HG03378 (cell line): ENCODE measurements at regions not wholly inside any gene's neighbourhood (a gene's known extent, or its start where the extent isn't known, plus 50 kb on each side); places are given as distances from the start of the nearest gene placed in this dataset.
"Not testable (repeated sequence)": the region's sequence is repeated elsewhere in the genome, so short reads cannot be mapped to it uniquely, and the experiment has no call there.

ENCODE experiments used
- ATAC-seq: cut with Tn5 transposase; IDR thresholded peaks from one replicate; pipeline ENCODE4 v1.9.1; 2021; ENCODE audit warnings: mild to moderate bottlenecking, moderate library complexity; ENCODE audit not compliant: unreplicated experiment

DNA sequence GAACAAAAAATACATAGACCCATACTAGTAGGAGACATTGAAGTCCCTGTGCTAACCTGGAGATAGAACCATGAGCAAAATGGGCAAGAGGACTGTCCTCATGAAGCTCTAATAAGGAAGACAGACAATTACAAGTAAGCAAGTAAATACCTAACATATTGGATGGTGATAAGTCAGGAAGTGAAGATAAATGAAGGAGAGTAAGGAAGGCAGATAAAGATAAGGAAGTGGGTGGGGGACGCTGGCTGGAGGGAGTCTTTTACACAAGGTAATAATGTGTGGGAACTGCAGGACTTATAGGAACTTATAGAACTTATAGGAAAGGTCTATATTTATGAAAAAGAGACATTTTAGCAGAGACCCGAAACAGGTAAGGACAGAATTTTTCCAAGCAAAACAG lies 148.9 kb upstream of the ABI3BP start:
- no peak for ATAC-seq

DNA sequence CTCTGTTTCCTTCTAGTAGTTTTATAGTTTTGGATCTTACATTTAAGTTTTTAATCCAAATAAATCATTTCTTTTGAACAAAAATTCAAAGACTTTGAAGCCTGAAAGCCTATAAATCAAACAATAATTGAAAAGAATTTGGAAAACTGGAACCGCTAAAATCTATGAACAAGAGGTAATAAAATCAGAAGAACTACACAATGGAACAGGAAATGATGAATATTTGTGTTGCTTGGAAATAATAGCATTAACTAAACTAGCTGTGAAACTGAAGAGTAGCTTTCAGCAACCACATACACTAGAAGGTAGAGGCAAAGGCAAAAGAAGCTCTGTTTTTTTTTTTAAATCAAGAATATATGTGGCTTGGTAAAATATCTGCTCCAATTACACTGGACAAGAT lies 147.9 kb upstream of the ABI3BP start:
- ATAC-seq: no peak

DNA sequence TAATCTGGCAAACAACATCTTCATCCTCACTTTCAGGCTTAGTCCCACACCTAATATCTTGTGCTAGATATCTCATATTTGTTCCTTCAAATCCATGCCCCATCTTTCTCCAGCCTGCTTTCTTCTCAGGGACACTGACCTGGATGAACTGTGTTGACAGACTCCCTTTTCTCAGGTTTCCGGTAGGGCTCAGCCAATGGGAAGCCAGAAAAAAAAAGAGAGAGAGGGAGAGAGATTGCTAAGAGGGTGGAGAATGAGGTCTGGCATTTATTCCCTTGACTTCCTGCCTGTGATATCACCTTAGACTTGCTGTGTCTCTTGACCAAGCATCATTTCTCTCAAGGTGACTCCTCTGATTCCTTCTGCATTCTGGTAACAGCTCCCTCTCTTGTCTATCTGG lies 145.6 kb upstream of the ABI3BP start:
- ATAC-seq: no peak

DNA sequence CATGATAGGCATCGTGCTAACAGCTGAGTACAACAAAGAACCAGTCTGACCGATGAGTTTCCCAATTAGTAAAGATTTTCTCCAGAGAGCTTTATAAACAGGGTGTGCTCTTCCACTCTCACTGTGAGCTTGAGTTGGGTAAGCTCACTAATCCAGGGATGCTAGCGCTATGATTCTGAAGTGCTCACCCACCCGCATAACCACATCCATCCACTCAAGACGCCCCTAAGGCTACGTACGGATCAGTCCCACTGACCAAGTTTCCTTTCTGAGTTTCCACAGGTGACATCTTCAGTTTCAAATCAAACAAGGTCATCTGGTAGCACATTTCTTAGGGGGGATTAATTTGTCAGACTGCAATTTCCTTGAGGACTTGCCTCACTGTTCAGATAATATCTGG lies 141.1 kb upstream of the ABI3BP start:
- no peak for ATAC-seq

DNA sequence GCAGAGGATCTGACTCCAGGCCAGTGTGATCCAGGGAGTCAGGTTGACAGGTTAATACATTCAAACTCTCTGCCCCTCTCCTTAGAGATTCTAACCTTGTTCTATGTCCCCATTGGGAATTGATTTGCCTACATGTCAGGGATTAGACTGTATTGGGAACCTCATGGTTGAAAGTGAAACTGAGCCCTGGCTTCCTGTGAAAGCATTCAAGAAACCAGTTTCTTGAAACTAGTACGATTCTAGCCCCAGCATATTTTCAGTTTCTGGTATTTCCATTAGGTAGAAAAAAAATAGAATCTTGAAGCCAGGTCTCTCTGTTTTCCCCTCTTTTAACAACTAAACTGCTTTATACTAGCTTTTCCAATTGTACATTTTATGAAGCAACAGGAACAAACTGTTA lies 140.4 kb upstream of the ABI3BP start:
- ATAC-seq: peak; percentile 60

GRCh38 chr3:101133197-101133596 lies 140.0 kb upstream of the ABI3BP start:
- not testable (repeated sequence) for ATAC-seq

GRCh38 chr3:101131767-101132166 lies 138.5 kb upstream of the ABI3BP start:
- no peak for ATAC-seq

GRCh38 chr3:101128786-101129185 lies 135.6 kb upstream of the ABI3BP start:
- ATAC-seq: no peak

GRCh38 chr3:101128001-101128400 lies 134.8 kb upstream of the ABI3BP start:
- no peak for ATAC-seq

GRCh38 chr3:101124125-101124524 lies 130.9 kb upstream of the ABI3BP start:
- no peak for ATAC-seq

GRCh38 chr3:101123081-101123480 lies 129.9 kb upstream of the ABI3BP start:
- ATAC-seq: no peak

- no peak for ATAC-seq
Observed at GRCh38 chr3:101122681-101123080, 129.5 kb upstream of the ABI3BP start.

DNA sequence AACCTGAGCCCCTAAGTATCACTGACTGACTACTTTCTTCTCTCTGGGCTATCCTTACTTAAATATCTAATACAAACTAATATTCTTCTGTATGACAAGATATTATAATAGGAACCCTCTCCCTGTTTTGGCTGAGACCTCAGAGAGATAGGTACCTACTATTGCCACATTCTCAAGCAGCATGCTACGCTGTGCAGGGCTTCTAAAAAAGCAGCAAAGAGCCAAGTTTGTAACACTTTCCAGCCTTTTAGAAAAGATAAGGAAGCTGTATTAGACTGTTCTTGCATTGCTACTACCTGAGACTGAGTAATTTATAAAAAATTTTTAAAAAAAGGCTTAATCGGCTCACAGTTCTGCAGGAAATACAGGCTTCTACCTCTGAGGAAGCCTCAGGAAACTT lies 126.8 kb upstream of the ABI3BP start:
- ATAC-seq: no peak

DNA sequence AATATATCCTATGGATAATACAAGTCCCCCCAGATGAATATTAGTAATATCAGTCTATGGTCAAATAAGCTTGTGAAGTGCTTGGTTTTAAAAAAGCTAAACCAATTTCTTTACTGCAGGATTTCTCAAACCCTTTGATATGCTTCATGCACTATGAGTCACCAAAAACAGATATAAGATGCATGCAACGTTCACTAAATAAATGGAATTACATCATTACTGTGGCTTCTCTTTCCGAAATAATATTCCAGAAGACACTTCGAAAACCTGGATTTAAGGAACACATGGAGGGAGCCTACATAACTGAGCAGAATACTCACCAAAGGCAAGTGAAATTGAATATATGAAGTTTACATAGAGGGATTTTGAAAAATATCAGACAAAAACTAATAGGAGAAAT lies 126.3 kb upstream of the ABI3BP start:
- ATAC-seq: no peak

- no peak for ATAC-seq
Observed at GRCh38 chr3:101117980-101118379, 124.8 kb upstream of the ABI3BP start.

- ATAC-seq: no peak
Observed at GRCh38 chr3:101117465-101117864, 124.2 kb upstream of the ABI3BP start.

GRCh38 chr3:101110295-101110694 lies 117.1 kb upstream of the ABI3BP start:
- ATAC-seq: not testable (repeated sequence)

- no peak for ATAC-seq
Observed at GRCh38 chr3:101104321-101104720, 111.1 kb upstream of the ABI3BP start.

- ATAC-seq: no peak
Observed at GRCh38 chr3:101102678-101103296, 109.6 kb upstream of the ABI3BP start.

- ATAC-seq: no peak
Observed at GRCh38 chr3:101100361-101101009, 107.3 kb upstream of the ABI3BP start.

DNA sequence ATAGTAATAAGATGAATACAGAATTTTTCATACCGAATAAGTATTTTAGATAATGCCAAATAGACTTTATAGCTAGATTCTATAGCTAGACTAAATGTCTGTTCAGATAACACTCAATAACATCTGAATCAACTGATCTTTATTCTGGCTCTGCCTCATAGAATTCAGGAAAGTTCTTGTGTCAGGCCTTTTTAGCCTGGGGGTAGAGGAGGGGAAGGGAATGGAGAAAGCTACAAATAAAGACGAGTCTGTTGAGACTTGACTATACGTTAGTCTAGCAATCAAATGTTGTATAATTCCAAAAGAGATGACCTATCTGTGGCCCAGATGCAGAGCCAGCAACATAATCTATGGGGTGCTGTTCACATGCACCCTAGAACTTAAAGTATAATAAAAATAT lies 106.6 kb upstream of the ABI3BP start:
- ATAC-seq: no peak

GRCh38 chr3:101096444-101096843 lies 103.2 kb upstream of the ABI3BP start:
- ATAC-seq: no peak
